Gastrocnemius medialis (tissue), 4 donors: ENCODE measurements at regions not wholly inside any gene's neighbourhood (a gene's known extent, or its start where the extent isn't known, plus 50 kb on each side); places are given as distances from the start of the nearest gene placed in this dataset.

Experiments used
- ATAC-seq, 2 donors: fragments of 150-250 bp; one replicate each; pipeline ENCODE4 v1.9.1; 2016
- DNase-seq, 2 donors: peaks; one replicate each; pipeline ENCODE4 v3.0.0-alpha.2; 2019
- H3K27ac ChIP-seq, 4 donors: fragments of 200-600 bp; sonication (generic); 1 replicate in 1 of 4; 2 replicates in 3 of 4; pipeline ENCODE4 v1.5.1; 2016 to 2018; ENCODE audit warnings: mild to moderate bottlenecking in 2 of 4, moderate library complexity in 1 of 4
- H3K27me3 ChIP-seq, 3 donors: fragments of 200-600 bp; sonication (generic) in 2 of 3; 1 replicate in 1 of 3; 2 replicates in 2 of 3; pipeline versions ENCODE4 v1.5.1 to v1.6.0; 2016 to 2019; ENCODE audit warnings: mild to moderate bottlenecking in 1 of 3, moderate library complexity in 1 of 3
- H3K36me3 ChIP-seq, 2 donors: fragments of 200-600 bp; sonication (generic) in 1 of 2; one replicate each; pipeline ENCODE4 v1.5.1; 2017 to 2018
- H3K4me1 ChIP-seq, 2 donors: fragments of 200-600 bp; sonication (generic) in 1 of 2; one replicate each; pipeline ENCODE4 v1.5.1; 2016 to 2017; ENCODE audit warnings: mild to moderate bottlenecking in 2 of 2
- H3K4me3 ChIP-seq, 4 donors: fragments of 200-600 bp; sonication (generic) in 3 of 4; 1 replicate in 1 of 4; 2 replicates in 3 of 4; pipeline ENCODE4 v1.5.1; 2016 to 2019; ENCODE audit warnings: mild to moderate bottlenecking in 2 of 4
- H3K9me3 ChIP-seq, 3 donors: fragments of 200-600 bp; sonication (generic) in 2 of 3; 1 replicate in 1 of 3; 2 replicates in 2 of 3; pipeline ENCODE4 v1.5.1; 2016 to 2019
- POLR2A ChIP-seq, 2 donors: fragments of 450-650 bp; IDR thresholded peaks; one replicate each; pipeline ENCODE4 v1.6.1; 2017; ENCODE audit warnings: antibody characterized with exemption in 2 of 2, mild to moderate bottlenecking in 2 of 2, moderate library complexity in 2 of 2
- in situ Hi-C, 4 donors: fragments of 200-750 bp; cut with MboI; loops; one replicate each; pipeline versions ENCODE4 v1.15.0 to v1.8.0; 2017; ENCODE audit warnings: low sequenced_read_pairs in 4 of 4
- intact Hi-C: fragments of 100-400 bp; cut with DNase I; formaldehyde crosslinking; loops from one replicate; pipeline ENCODE4 v1.15.1; 2023; ENCODE audit warnings: low total_unique reads
- TF ChIP-seq, protein P1 (sequence below), 5 experiments: fragments of 450-650 bp in 3 of 5; fragments of 200-600 bp in 2 of 5; sonication (generic) in 2 of 5; IDR thresholded peaks in 4 of 5; conservative IDR thresholded peaks in 1 of 5; 1 replicate in 4 of 5; 2 replicates in 1 of 5; pipeline ENCODE4 v1.5.1; 2016 to 2019; ENCODE audit warnings: antibody characterized with exemption in 5 of 5, mild to moderate bottlenecking in 3 of 5, moderate library complexity in 3 of 5

DNA sequence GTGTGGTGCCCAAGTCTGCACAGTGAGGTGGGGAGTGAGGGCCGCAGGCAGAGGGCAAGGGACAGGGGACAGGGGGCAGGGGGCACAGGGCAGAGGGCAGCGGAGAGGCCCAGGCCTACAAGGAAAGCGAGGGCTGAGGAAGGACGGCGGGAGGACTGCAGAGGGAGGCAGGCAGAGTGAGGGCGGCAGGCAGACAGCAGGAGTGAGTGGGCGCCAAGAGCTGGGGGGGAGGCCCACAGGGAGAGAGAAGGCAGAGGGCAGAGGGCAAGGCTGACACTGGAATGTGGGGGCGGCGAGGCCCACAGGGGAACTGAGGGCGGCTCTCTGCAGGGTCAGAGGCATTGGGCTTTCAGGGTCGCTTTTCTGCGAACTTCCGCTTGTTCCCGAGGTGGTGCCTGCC is 267.8 kb upstream of the NDN start:
- Histone ChIP-seq H3K9me3 (no peaks in the 10 kb centered on the region), H3K36me3 (no peaks in the 10 kb centered on the region), H3K4me1 (no peaks in the 10 kb centered on the region), H3K4me3 (no peak overlapping the region), H3K27ac (no peak overlapping the region), H3K27me3 (no peaks in the 10 kb centered on the region)
- no peak for DNase-seq
- no peak for ATAC-seq
- in situ Hi-C loops: no loop called here
- intact Hi-C loops: no loop called here
- no peak for TF ChIP-seq POLR2A (IDR thresholded peaks at IDR 0.05)
- TF ChIP-seq, protein P1, sequence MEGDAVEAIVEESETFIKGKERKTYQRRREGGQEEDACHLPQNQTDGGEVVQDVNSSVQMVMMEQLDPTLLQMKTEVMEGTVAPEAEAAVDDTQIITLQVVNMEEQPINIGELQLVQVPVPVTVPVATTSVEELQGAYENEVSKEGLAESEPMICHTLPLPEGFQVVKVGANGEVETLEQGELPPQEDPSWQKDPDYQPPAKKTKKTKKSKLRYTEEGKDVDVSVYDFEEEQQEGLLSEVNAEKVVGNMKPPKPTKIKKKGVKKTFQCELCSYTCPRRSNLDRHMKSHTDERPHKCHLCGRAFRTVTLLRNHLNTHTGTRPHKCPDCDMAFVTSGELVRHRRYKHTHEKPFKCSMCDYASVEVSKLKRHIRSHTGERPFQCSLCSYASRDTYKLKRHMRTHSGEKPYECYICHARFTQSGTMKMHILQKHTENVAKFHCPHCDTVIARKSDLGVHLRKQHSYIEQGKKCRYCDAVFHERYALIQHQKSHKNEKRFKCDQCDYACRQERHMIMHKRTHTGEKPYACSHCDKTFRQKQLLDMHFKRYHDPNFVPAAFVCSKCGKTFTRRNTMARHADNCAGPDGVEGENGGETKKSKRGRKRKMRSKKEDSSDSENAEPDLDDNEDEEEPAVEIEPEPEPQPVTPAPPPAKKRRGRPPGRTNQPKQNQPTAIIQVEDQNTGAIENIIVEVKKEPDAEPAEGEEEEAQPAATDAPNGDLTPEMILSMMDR (IDR thresholded peaks at IDR 0.05 in 4 of 5, conservative IDR thresholded peaks at IDR 0.05 in 1 of 5): no peak

DNA sequence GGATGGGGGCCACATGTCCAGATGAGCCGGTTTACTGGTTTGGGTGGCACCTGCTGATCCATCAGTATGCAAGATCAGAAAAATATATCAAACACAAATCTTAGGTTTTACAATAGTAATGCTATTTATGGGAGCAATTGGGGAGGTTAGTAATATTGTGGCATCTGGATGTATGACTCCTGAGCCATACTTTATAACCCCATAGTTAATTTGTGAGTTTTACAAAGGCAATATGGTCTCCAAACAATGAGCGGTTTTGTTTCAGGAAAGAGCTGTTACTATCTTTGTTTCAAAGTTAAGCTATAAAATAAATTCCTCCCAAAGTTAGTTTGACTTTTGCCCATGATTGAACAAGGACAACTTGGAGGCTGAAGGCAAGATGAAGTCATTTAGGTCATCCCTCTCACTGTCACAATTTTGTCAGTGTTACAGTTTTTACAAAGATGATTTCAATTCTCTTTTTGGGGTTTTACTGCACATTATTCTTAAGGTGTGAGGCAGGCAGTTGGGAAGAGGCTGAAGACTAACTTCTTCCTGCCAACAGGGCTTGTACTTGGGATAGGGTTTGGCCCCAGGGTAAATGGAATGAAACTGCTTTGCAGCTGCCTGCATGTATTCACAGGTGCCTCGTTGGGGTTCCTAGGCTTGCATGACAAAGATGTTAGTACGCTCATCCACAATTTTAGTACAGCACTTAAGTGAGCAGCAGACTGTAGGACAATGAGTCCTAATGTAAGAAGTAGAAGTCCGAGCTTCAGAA is 296.6 kb upstream of the NDN start:
- TF ChIP-seq, protein P1 (IDR thresholded peaks at IDR 0.05 in 4 of 5, conservative IDR thresholded peaks at IDR 0.05 in 1 of 5): no peak
- TF ChIP-seq POLR2A (IDR thresholded peaks at IDR 0.05): no peak
- Histone ChIP-seq H3K27me3 (no peaks in the 10 kb centered on the region), H3K9me3 (no peaks in the 10 kb centered on the region), H3K36me3 (no peaks in the 10 kb centered on the region), H3K27ac (no peak overlapping the region), H3K4me3 (no peak overlapping the region), H3K4me1 (no peaks in the 10 kb centered on the region)
- no peak for DNase-seq
- ATAC-seq: no peak
- intact Hi-C loops: no loop called here
- in situ Hi-C loops: no loop called here

DNA sequence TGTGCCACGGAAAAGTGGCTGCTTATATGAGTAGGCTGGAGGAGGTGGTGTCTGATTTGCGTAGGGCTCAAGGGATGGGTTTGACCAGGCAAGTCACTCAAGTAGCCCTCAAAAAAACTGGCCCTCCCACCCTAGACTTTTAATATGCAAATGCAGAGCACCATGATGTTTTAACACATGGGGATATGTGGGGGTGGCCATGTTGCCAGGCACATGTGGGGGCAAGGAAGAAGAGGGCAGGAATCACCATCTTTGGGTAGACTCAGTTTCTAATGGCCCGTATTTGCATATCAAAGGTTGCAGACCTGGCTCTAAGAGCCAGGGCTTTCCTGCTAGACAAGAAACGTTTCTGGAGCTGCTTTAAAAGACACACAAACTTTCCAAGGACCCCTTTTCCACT is 307.2 kb upstream of the NDN start:
- H3K27me3 ChIP-seq: no peaks in the 10 kb centered on the region
- in situ Hi-C loops: no loop called here
- H3K9me3 ChIP-seq: no peaks in the 10 kb centered on the region
- TF ChIP-seq POLR2A (IDR thresholded peaks at IDR 0.05): no peak
- TF ChIP-seq, protein P1 (IDR thresholded peaks at IDR 0.05 in 4 of 5, conservative IDR thresholded peaks at IDR 0.05 in 1 of 5): no peak
- H3K27ac ChIP-seq: no peak overlapping the region
- H3K4me1 ChIP-seq: no peaks in the 10 kb centered on the region
- H3K36me3 ChIP-seq: no peaks in the 10 kb centered on the region
- ATAC-seq (no peak), DNase-seq (no peak)
- no peak overlapping the region for H3K4me3 ChIP-seq
- intact Hi-C loops: no loop called here

DNA sequence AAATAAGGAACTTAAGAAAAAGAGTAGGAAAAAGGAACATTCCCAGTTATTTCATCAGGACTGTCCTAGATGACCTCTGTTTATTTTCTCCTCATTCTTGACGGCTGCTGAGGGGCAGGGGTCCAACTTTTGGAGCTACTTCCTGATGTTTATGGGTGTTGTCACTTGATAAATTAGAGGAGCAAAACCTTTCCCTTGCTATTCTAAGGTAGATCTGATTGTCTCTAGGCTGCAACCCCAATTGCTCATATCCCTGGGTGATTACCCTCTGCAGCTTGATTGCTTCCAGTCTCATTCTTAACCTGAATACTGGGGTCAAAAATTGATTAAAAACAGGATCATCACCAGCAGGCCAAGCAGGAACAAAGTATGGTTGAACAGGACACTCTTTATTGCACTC is 311.0 kb upstream of the NDN start:
- intact Hi-C loops (no loop called here), in situ Hi-C loops (no loop called here)
- Histone ChIP-seq H3K4me1 (no peaks in the 10 kb centered on the region), H3K36me3 (no peaks in the 10 kb centered on the region), H3K27me3 (no peaks in the 10 kb centered on the region), H3K27ac (no peak overlapping the region), H3K9me3 (no peaks in the 10 kb centered on the region), H3K4me3 (no peak overlapping the region)
- no peak for DNase-seq
- no peak for TF ChIP-seq POLR2A (IDR thresholded peaks at IDR 0.05)
- TF ChIP-seq, protein P1 (IDR thresholded peaks at IDR 0.05 in 4 of 5, conservative IDR thresholded peaks at IDR 0.05 in 1 of 5): no peak
- ATAC-seq: no peak

DNA sequence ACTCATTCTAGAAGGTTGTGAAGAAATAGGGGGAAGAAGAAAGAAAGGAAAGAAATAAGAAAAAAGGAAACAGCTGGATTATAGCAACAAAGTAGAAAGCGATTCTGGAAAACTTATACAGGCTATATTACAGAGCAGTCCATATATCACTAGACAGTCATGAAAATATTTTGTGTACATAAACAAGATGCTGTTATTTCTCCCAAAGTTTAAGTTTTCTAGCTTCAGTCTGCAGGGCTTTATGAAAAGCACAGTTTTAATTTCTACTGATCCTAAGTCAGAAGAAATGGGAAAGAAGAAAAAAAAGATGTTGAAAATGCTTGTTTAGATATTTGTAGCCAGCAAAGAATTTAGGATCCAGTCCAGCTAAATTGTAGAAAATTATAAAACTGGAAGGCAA is 321.4 kb upstream of the NDN start:
- no peaks in the 10 kb centered on the region for H3K9me3 ChIP-seq
- H3K27me3 ChIP-seq: no peaks in the 10 kb centered on the region
- no peak overlapping the region for H3K4me3 ChIP-seq
- DNase-seq (no peak), ATAC-seq (no peak)
- H3K27ac ChIP-seq: no peak overlapping the region
- intact Hi-C loops: no loop called here
- in situ Hi-C loops: loop anchor here in 1 of 4 donors (10.0 kb wide), 1 partner anchor 64 kb away; no protein-coding TSS in a partner anchor
- TF ChIP-seq, protein P1 (IDR thresholded peaks at IDR 0.05 in 4 of 5, conservative IDR thresholded peaks at IDR 0.05 in 1 of 5): no peak
- no peak for TF ChIP-seq POLR2A (IDR thresholded peaks at IDR 0.05)
- no peaks in the 10 kb centered on the region for H3K4me1 ChIP-seq
- H3K36me3 ChIP-seq: no peaks in the 10 kb centered on the region
